Muscle of back (tissue), 3 donors: ENCODE measurements at regions not wholly inside any gene's neighbourhood (a gene's known extent, or its start where the extent isn't known, plus 50 kb on each side); places are given as distances from the start of the nearest gene placed in this dataset.

Experiments
- DNase-seq, 3 donors: peaks; one replicate each; pipeline versions ENCODE4 v3.0.0 to v3.0.0-alpha.2; 2013

GRCh38 chr14:58947156-58947555 lies 241.3 kb upstream of the DAAM1 start:
- DNase-seq, result no peak

- DNase-seq, result peak; percentile 79 to 95 (median 89)
These were observed 240.5 kb upstream of the DAAM1 start for GRCh38 chr14:58947814-58948445.

- no peak for DNase-seq
These were observed 237.9 kb upstream of the DAAM1 start for GRCh38 chr14:58950555-58950954.

GRCh38 chr14:58951143-58951542 lies 237.3 kb upstream of the DAAM1 start:
- peak in 2 of 3 donors; percentile 54 to 59 for DNase-seq

- DNase-seq, result no peak
These were observed 234.4 kb upstream of the DAAM1 start for GRCh38 chr14:58954052-58954451.

- DNase-seq, result peak; percentile 60 to 88 (median 76)
These were observed 233.3 kb upstream of the DAAM1 start for GRCh38 chr14:58954901-58955861.

GRCh38 chr14:58961045-58961731 lies 227.3 kb upstream of the DAAM1 start:
- DNase-seq, result peak; percentile 43 to 91 (median 77)

- no peak for DNase-seq
These were observed 224.4 kb upstream of the DAAM1 start for GRCh38 chr14:58963873-58964597.

- DNase-seq, result no peak
These were observed 223.9 kb upstream of the DAAM1 start for GRCh38 chr14:58964598-58964928.

GRCh38 chr14:58965601-58966000 lies 222.9 kb upstream of the DAAM1 start:
- DNase-seq, result no peak

- DNase-seq, result no peak
These were observed 221.5 kb upstream of the DAAM1 start for GRCh38 chr14:58966997-58967396.

GRCh38 chr14:58969951-58970751 lies 218.3 kb upstream of the DAAM1 start:
- no peak for DNase-seq

GRCh38 chr14:58972233-58973017 lies 216.0 kb upstream of the DAAM1 start:
- DNase-seq, result no peak

- DNase-seq, result no peak
These were observed 211.1 kb upstream of the DAAM1 start for GRCh38 chr14:58977366-58977765.

- peak in 1 of 3 donors; percentile 51 for DNase-seq
These were observed 210.1 kb upstream of the DAAM1 start for GRCh38 chr14:58978343-58978742.

- no peak for DNase-seq
These were observed 209.1 kb upstream of the DAAM1 start for GRCh38 chr14:58979325-58979724.

- DNase-seq, result no peak
These were observed 206.6 kb upstream of the DAAM1 start for GRCh38 chr14:58981840-58982239.

GRCh38 chr14:58985786-58986185 lies 202.7 kb upstream of the DAAM1 start:
- DNase-seq, result no peak

GRCh38 chr14:58987591-58987990 lies 200.9 kb upstream of the DAAM1 start:
- no peak for DNase-seq

GRCh38 chr14:58992935-58993334 lies 195.5 kb upstream of the DAAM1 start:
- no peak for DNase-seq
